Esophagus squamous epithelium (tissue), 5 donors: ENCODE measurements at regions not wholly inside any gene's neighbourhood (a gene's known extent, or its start where the extent isn't known, plus 50 kb on each side); places are given as distances from the start of the nearest gene placed in this dataset.
A peak's percentile ranks its signal among the peaks of the same experiment; 100 is the strongest.

ENCODE experiments used
- DNase-seq: peaks from one replicate; lab custom pipeline; 2025; lab: John Stamatoyannopoulos, UW
- H3K27ac ChIP-seq, 4 donors: fragments of 200-600 bp; sonication (generic); one replicate each; pipeline ENCODE4 v1.5.1; 2016 to 2019; ENCODE audit warnings: mild to moderate bottlenecking in 1 of 4
- H3K27me3 ChIP-seq, 4 donors: fragments of 200-600 bp; sonication (generic); 1 replicate in 3 of 4; 2 replicates in 1 of 4; pipeline versions ENCODE4 v1.5.1 to v1.6.0; 2017 to 2021; ENCODE audit warnings: antibody characterized with exemption in 1 of 4
- H3K36me3 ChIP-seq, 3 donors: fragments of 200-600 bp; sonication (generic); one replicate each; pipeline ENCODE4 v1.5.1; 2016 to 2019
- H3K4me1 ChIP-seq, 3 donors: fragments of 200-600 bp; sonication (generic); one replicate each; pipeline ENCODE4 v1.5.1; 2017 to 2019
- H3K4me3 ChIP-seq, 4 donors: fragments of 200-600 bp; sonication (generic); 1 replicate in 3 of 4; 2 replicates in 1 of 4; pipeline ENCODE4 v1.5.1; 2016 to 2019; ENCODE audit warnings: mild to moderate bottlenecking in 2 of 4, moderate library complexity in 1 of 4
- H3K9me3 ChIP-seq, 3 donors: fragments of 200-600 bp; sonication (generic); one replicate each; pipeline ENCODE4 v1.5.1; 2016 to 2019
- CTCF ChIP-seq, 6 experiments: fragments of 450-650 bp in 4 of 6; fragments of 200-600 bp in 2 of 6; sonication (generic) in 2 of 6; IDR thresholded peaks; one replicate each; pipeline ENCODE4 v1.5.1; 2016 to 2019; ENCODE audit warnings: antibody characterized with exemption in 6 of 6, mild to moderate bottlenecking in 4 of 6, moderate library complexity in 4 of 6
- POLR2A ChIP-seq, 4 donors: fragments of 450-650 bp; IDR thresholded peaks; one replicate each; pipeline ENCODE4 v1.6.1; 2017; ENCODE audit warnings: antibody characterized with exemption in 4 of 4, mild to moderate bottlenecking in 4 of 4, moderate library complexity in 3 of 4
- WGBS, 2 donors: methylation state at CpG; one replicate each; pipeline ENCODE4 v1.1.5; 2018; 5-methylcytosine and 5-hydroxymethylcytosine counted together
- intact Hi-C: fragments of 100-400 bp; cut with DNase I; formaldehyde crosslinking; loops from one replicate; pipeline ENCODE4 v1.15.0; 2022
- donor health status: DM: yes; HTN: yes; CAD: no.

- intact Hi-C loops = no loop called here
- Histone ChIP-seq H3K4me1 (peaks cover 0 to 44% (median 23%) of the 10 kb centered on the region in 3 donors), H3K36me3 (no peaks in the 10 kb centered on the region), H3K4me3 (no peak overlapping the region), H3K27me3 (peaks cover 0 to 33% (median 0%) of the 10 kb centered on the region in 4 donors), H3K27ac (no peak overlapping the region), H3K9me3 (peaks cover 0 to 4% (median 0%) of the 10 kb centered on the region in 3 donors)
- no CpG with 5 or more reads among the region's 8 CpGs for WGBS, 2 donors
- TF ChIP-seq POLR2A (IDR thresholded peaks at IDR 0.05) (no peak), CTCF (IDR thresholded peaks at IDR 0.05) (no peak)
- no peak for DNase-seq
Measured at GRCh38 chr6:33959661-33960344, 156.0 kb upstream of the MLN start.

DNA sequence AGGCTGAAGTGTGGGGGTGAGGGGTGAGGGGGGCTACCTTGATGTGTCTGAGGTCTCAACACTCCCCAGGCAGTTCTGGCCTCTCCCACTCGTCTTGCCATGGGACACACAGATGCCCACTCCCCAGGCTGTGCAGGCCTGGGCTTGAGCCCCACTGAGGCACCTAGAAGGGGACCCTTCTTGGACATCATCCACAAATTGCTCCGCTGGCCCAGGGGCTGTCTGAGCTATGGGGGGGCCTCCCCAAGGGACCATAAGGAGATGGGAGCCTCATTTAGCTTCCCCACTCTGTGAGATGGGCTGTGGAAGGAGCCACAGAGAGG is 155.5 kb upstream of the MLN start:
- H3K27me3 ChIP-seq = peaks cover 0 to 28% (median 0%) of the 10 kb centered on the region in 4 donors
- H3K9me3 ChIP-seq = peaks cover 0 to under 1% (median 0%) of the 10 kb centered on the region in 3 donors
- WGBS, 2 donors = 60% methylated on average over 1 of the region's 2 CpGs; no CpG with 5 or more reads in 1 of the 2 donors
- no peak for TF ChIP-seq POLR2A (IDR thresholded peaks at IDR 0.05)
- TF ChIP-seq CTCF (IDR thresholded peaks at IDR 0.05) = no peak
- H3K36me3 ChIP-seq = no peaks in the 10 kb centered on the region
- peaks cover 0 to 44% (median 23%) of the 10 kb centered on the region in 3 donors for H3K4me1 ChIP-seq
- no peak overlapping the region for H3K4me3 ChIP-seq
- intact Hi-C loops = no loop called here
- no peak for DNase-seq
- H3K27ac ChIP-seq = no peak overlapping the region

DNA sequence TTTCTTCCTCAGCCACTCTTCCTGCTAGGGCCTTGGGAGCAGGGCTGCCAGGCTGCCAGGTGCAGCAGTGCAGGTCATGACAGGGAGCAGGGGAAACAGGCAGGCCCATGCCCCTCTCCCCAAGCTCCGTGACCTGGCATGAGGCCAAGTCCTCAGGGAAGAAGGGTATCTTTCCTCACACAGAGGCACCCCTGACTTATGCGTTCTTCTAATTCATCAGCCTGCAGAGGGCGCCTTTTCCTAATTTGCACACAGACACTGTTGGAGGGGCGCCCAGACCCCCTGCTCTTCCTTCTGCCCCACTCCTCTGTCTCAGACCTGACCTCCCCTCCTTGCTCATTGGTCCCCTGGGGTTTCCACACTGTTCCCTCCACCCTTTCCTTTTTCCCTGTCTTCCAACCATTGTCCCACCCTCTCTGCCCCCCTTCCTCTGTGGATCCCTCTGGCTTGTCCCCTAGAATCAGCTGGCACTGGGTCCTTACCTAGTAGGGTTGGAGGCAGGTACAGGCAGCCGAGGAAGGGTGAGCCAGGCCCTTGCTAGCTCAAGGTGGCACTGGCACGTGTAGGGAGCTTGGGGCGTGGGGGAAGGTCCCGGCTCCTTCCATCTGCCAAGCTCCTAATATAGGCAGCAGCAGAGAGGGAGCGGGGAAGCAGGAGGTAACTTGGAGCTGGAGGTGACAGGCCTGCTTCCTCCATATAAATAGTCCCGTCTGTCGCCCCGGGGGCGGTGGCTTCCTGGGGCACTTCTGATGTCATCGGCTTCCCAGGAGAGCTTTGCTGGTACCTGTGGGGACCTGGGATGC is 154.9 kb upstream of the MLN start:
- TF ChIP-seq POLR2A (IDR thresholded peaks at IDR 0.05) (no peak), CTCF (IDR thresholded peaks at IDR 0.05) (peak in 2 of 6 experiments; percentile 20 to 34)
- intact Hi-C loops = no loop called here
- Histone ChIP-seq H3K4me1 (peaks cover 0 to 44% (median 23%) of the 10 kb centered on the region in 3 donors), H3K27ac (no peak overlapping the region), H3K27me3 (peaks cover 0 to 25% (median 0%) of the 10 kb centered on the region in 4 donors), H3K9me3 (no peaks in the 10 kb centered on the region), H3K36me3 (no peaks in the 10 kb centered on the region), H3K4me3 (no peak overlapping the region)
- DNase-seq = no peak
- WGBS, 2 donors = 32 to 43% methylated on average over 3 to 4 of the region's 14 CpGs

DNA sequence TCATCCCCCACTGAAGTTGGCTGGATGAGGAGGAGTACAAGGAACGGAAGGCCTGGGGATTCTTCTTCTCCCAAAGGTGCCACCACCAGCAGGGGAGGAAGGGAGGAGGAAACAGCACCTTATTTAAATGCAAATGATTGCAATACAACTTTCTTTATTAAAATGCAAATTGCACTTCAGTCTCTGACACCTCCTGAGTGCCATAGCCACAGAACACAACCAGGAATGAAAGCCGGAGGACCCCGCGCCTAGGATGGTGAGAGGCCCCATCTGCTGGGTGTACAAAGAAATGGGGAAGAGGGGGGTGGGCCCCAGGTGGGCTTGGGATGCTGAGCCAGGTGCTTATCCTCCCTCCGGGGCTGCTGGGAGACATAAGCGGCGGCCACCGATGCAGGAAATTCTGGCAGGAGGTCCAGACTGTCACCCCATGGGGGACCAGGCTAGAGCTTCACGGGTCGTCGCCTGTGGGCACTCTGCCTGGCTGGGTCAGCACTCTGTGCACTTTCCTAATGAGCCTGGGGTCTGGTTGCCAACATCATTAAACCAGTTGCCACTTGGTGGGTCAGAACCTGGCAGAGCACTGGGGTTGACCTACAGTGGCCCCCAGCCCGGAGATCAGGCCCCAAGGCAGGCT is 154.2 kb upstream of the MLN start:
- Histone ChIP-seq H3K36me3 (no peaks in the 10 kb centered on the region), H3K27ac (no peak overlapping the region), H3K27me3 (peaks cover 0 to 22% (median 0%) of the 10 kb centered on the region in 4 donors), H3K9me3 (no peaks in the 10 kb centered on the region), H3K4me1 (peaks cover 0 to 44% (median 23%) of the 10 kb centered on the region in 3 donors), H3K4me3 (no peak overlapping the region)
- 41 to 58% methylated on average over 5 to 12 of the region's 12 CpGs for WGBS, 2 donors
- no peak for DNase-seq
- TF ChIP-seq POLR2A (IDR thresholded peaks at IDR 0.05) = no peak
- no peak for TF ChIP-seq CTCF (IDR thresholded peaks at IDR 0.05)
- intact Hi-C loops = no loop called here
